ENCODE measurements at regions not wholly inside any gene's neighbourhood (a gene's known extent, or its start where the extent isn't known, plus 50 kb on each side); places are given as distances from the start of the nearest gene placed in this dataset.

- Histone ChIP-seq H3K23me2 (ENCODE audit: low read depth, low read length) (no peaks in the 10 kb centered on the region), H3K4me2 (ENCODE audit: insufficient read depth in 1 of 2, low read depth in 2 of 2, low read length in 2 of 2) (no peak overlapping the region), H3K79me2 (ENCODE audit: control insufficient read depth in 1 of 2, insufficient read depth in 2 of 2, low read length in 2 of 2) (no peaks in the 10 kb centered on the region), H2BK120ac (replicated peaks; ENCODE audit: low read depth, low read length) (no peak overlapping the region), H3K4me1 (replicated peaks in 1 of 4; ENCODE audit: control insufficient read depth in 3 of 4, insufficient read depth in 4 of 4, low read length in 3 of 4) (peaks cover 0 to 7% (median 0%) of the 10 kb centered on the region in 4 experiments; a peak in 1 of 7 replicates), H2BK5ac (ENCODE audit: low read depth, low read length) (no peak overlapping the region), H4K5ac (ENCODE audit: insufficient read length, low read depth, low read length) (peak overlapping the region; percentile 66), H3K4me3 (ENCODE audit: extremely low read depth in 1 of 4, insufficient read depth in 2 of 4, low read depth in 3 of 4, low read length in 4 of 4) (no peak overlapping the region), H3K23ac (ENCODE audit: insufficient read length) (no peak overlapping the region), H3K9ac (replicated peaks in 1 of 4; ENCODE audit: extremely low read depth in 1 of 4, low read depth in 3 of 4, low read length in 3 of 4) (no peak overlapping the region), H3K4ac (replicated peaks; ENCODE audit: insufficient read length, low read depth, low read length) (no peak overlapping the region), H2BK20ac (ENCODE audit: low read length) (no peak overlapping the region), H3K27ac (ENCODE audit: low read depth, low read length) (no peak overlapping the region), H4K8ac (ENCODE audit: extremely low read depth, insufficient read depth, low read length) (no peak overlapping the region), H2AFZ (ENCODE audit: low read length) (no peak overlapping the region), H2AK5ac (ENCODE audit: low read depth, low read length) (no peak overlapping the region), H2BK15ac (ENCODE audit: low read length) (no peak overlapping the region), H3K27me3 (replicated peaks in 1 of 4; ENCODE audit: control insufficient read depth in 3 of 4, extremely low read depth in 1 of 4, insufficient read depth in 3 of 4, low read length in 3 of 4) (no peaks in the 10 kb centered on the region), H3K79me1 (ENCODE audit: low read depth, low read length) (no peaks in the 10 kb centered on the region), H4K91ac (replicated peaks; ENCODE audit: insufficient read length, low read length) (no peak overlapping the region), H3K14ac (ENCODE audit: insufficient read length) (no peak overlapping the region), H3K36me3 (ENCODE audit: control insufficient read depth in 2 of 4, insufficient read depth in 4 of 4, low read length in 3 of 4) (no peaks in the 10 kb centered on the region), H3K56ac (replicated peaks; ENCODE audit: insufficient read length, low read depth, low read length) (no peak overlapping the region), H3K18ac (ENCODE audit: extremely low read depth, low read length) (no peak overlapping the region; the same call in 1 of the 2 replicates), H3K9me3 (ENCODE audit: insufficient read depth in 2 of 2, low read depth in 1 of 2, low read length in 1 of 2) (no peaks in the 10 kb centered on the region), H2BK12ac (ENCODE audit: low read depth, low read length) (no peak overlapping the region), H4K20me1 (replicated peaks in 1 of 2; ENCODE audit: control insufficient read depth in 1 of 2, insufficient read depth in 2 of 2, low read length in 2 of 2) (no peaks in the 10 kb centered on the region)
- ChIA-PET CTCF (ENCODE audit: partially characterized antibody) (interaction anchor here (0.9 kb wide), 1 partner anchor 19 kb away, joined by 3 read pairs; no protein-coding TSS in a partner anchor), POLR2A (ENCODE audit: partially characterized antibody) (no interaction called here)
- DNase-seq (ENCODE audit: low read depth in 1 of 2, low spot score in 2 of 2) (no peak), FAIRE-seq (no peak)
- WGBS, 2 experiments (ENCODE audit: extremely low coverage in 1 of 2, insufficient coverage in 1 of 2, insufficient read length in 1 of 2, insufficient replicate concordance in 2 of 2, low coverage in 1 of 2, low lambda C conversion rate in 2 of 2, missing lambda C conversion rate in 1 of 2), result 74% methylated on average over 2 of the region's 2 CpGs; no CpG with 5 or more reads in 1 of the 2 experiments
- no peak for TF ChIP-seq CREB1 (IDR thresholded peaks at IDR 0.05)
- no peak for TF ChIP-seq SUZ12 (IDR thresholded peaks at IDR 0.05; ENCODE audit: low read length)
- no peak for TF ChIP-seq EP300 (IDR thresholded peaks at IDR 0.05; ENCODE audit: borderline replicate concordance in 1 of 2, low read depth in 2 of 2, low read length in 2 of 2)
- no peak for TF ChIP-seq KDM4A (IDR thresholded peaks at IDR 0.05; ENCODE audit: low read depth, low read length, severe bottlenecking)
- TF ChIP-seq BCL11A (IDR thresholded peaks at IDR 0.05; ENCODE audit: low read depth in 2 of 2, low read length in 2 of 2), result no peak
- no peak for TF ChIP-seq RFX5 (IDR thresholded peaks at IDR 0.05; ENCODE audit: borderline replicate concordance, low read depth, low read length)
Observed at GRCh38 chr18:30870466-30870865, 172.1 kb downstream of the DSC3 start.
